OCI-LY3 (cell line): ENCODE measurements at regions not wholly inside any gene's neighbourhood (a gene's known extent, or its start where the extent isn't known, plus 50 kb on each side); places are given as distances from the start of the nearest gene placed in this dataset.

Experiments used
- CTCF ChIP-seq: fragments of 200-600, 300-600 bp; sonication (generic); IDR thresholded peaks from 2 replicates; pipeline ENCODE4 v1.5.1; 2014; ENCODE audit warnings: antibody characterized with exemption, low read length, low read depth
- EZH2phosphoT487 ChIP-seq: fragments of 200-600 bp; shearing (Covaris generic); IDR thresholded peaks from 2 replicates; pipeline ENCODE4 v1.6.1; 2018; ENCODE audit warnings: antibody characterized with exemption, mixed run types, low read depth

DNA sequence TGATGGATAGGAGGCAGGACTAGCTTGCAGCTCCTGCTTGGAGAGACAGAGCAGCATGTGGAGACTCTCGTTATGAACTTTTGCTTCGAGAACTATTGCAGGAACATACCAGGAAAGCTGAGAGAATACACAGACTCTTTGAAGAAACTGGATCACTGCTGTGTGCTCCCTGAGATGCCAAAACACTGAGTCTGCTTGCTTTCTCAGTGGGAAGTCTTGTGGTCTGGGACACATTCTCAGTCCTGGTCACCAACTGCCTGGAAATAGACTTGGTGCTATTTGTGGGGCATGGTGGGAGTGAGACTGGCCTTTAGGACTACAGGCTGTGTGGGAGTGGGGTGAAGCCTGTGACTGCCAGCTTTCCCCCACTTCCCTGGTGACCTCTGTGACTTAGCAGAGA is 252.6 kb downstream of the MED10 start:
- TF ChIP-seq EZH2phosphoT487 (no peak), CTCF (no peak)
